ENCODE measurements at regions not wholly inside any gene's neighbourhood (a gene's known extent, or its start where the extent isn't known, plus 50 kb on each side); places are given as distances from the start of the nearest gene placed in this dataset.

DNA sequence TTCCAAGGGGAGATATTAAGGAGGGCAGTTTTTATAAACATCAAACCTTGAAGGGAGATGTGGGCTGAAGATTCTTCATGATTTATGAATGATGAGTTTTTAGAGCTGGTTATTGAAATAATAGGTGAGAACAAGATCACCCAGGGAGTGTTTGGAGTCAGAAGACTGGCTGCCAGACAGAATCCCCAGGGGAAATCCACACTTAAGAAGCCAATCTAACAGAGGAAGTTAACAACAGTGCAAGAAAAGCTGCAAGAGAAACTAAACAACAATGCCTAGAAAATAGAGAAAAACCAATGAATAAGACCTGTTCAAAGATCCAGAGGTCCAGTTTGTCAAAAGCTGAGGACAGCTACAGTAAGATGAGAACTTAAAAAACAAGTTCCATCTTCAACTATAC lies 167.9 kb upstream of the MAN1A1 start:
- H3K18ac ChIP-seq (ENCODE audit: extremely low read depth, low read length), result no peak overlapping the region
- no peak overlapping the region for H3K27ac ChIP-seq (ENCODE audit: low read depth, low read length)
- no peak overlapping the region for H4K91ac ChIP-seq (replicated peaks; ENCODE audit: insufficient read length, low read length)
- H2BK15ac ChIP-seq (ENCODE audit: low read length), result no peak overlapping the region
- H3K23ac ChIP-seq (ENCODE audit: insufficient read length), result no peak overlapping the region
- no peak overlapping the region for H4K5ac ChIP-seq (ENCODE audit: insufficient read length, low read depth, low read length)
- H3K9me3 ChIP-seq (ENCODE audit: insufficient read depth in 2 of 2, low read depth in 1 of 2, low read length in 1 of 2), result no peaks in the 10 kb centered on the region
- no peak overlapping the region for H3K4me2 ChIP-seq (ENCODE audit: insufficient read depth in 1 of 2, low read depth in 2 of 2, low read length in 2 of 2)
- H3K23me2 ChIP-seq (ENCODE audit: low read depth, low read length), result no peaks in the 10 kb centered on the region
- H2AK5ac ChIP-seq (ENCODE audit: low read depth, low read length), result no peak overlapping the region
- no peaks in the 10 kb centered on the region for H4K20me1 ChIP-seq (replicated peaks in 1 of 2; ENCODE audit: control insufficient read depth in 1 of 2, insufficient read depth in 2 of 2, low read length in 2 of 2)
- DNase-seq (ENCODE audit: low read depth in 1 of 2, low spot score in 2 of 2), result no peak
- no peaks in the 10 kb centered on the region for H3K27me3 ChIP-seq (replicated peaks in 1 of 4; ENCODE audit: control insufficient read depth in 3 of 4, extremely low read depth in 1 of 4, insufficient read depth in 3 of 4, low read length in 3 of 4)
- H2BK12ac ChIP-seq (ENCODE audit: low read depth, low read length), result no peak overlapping the region
- TF ChIP-seq RBBP5 (IDR thresholded peaks at IDR 0.05; ENCODE audit: borderline replicate concordance, low read depth, low read length) (no peak), PHF8 (conservative IDR thresholded peaks at IDR 0.05; ENCODE audit: low read depth, low read length) (no peak)
- POLR2A ChIA-PET (ENCODE audit: partially characterized antibody), result no interaction called here
- no peak overlapping the region for H2AFZ ChIP-seq (ENCODE audit: low read length)
- no peak overlapping the region for H2BK120ac ChIP-seq (replicated peaks; ENCODE audit: low read depth, low read length)
- no peak overlapping the region for H3K4ac ChIP-seq (replicated peaks; ENCODE audit: insufficient read length, low read depth, low read length)
- CTCF ChIA-PET (ENCODE audit: partially characterized antibody), result interaction anchor here (0.7 to 1.5 kb wide), 2 partner anchors 9 to 463 kb away, joined by 3 read pairs; no protein-coding TSS in a partner anchor
- no peak for FAIRE-seq
- no peak overlapping the region for H2BK5ac ChIP-seq (ENCODE audit: low read depth, low read length)
- no peaks in the 10 kb centered on the region for H3K79me1 ChIP-seq (ENCODE audit: low read depth, low read length)
- peaks cover 0 to 2% (median 0%) of the 10 kb centered on the region in 4 experiments; a peak in 1 of 7 replicates for H3K4me1 ChIP-seq (replicated peaks in 1 of 4; ENCODE audit: control insufficient read depth in 3 of 4, insufficient read depth in 4 of 4, low read length in 3 of 4)
- no peak overlapping the region for H4K8ac ChIP-seq (ENCODE audit: extremely low read depth, insufficient read depth, low read length)
- no peak overlapping the region for H2BK20ac ChIP-seq (ENCODE audit: low read length)
- H3K9ac ChIP-seq (replicated peaks in 1 of 4; ENCODE audit: extremely low read depth in 1 of 4, low read depth in 3 of 4, low read length in 3 of 4), result no peak overlapping the region
- no peaks in the 10 kb centered on the region for H3K79me2 ChIP-seq (ENCODE audit: control insufficient read depth in 1 of 2, insufficient read depth in 2 of 2, low read length in 2 of 2)
- no peak overlapping the region for H3K4me3 ChIP-seq (ENCODE audit: extremely low read depth in 1 of 4, insufficient read depth in 2 of 4, low read depth in 3 of 4, low read length in 4 of 4)
- no peak overlapping the region for H3K14ac ChIP-seq (ENCODE audit: insufficient read length)
- H3K56ac ChIP-seq (replicated peaks; ENCODE audit: insufficient read length, low read depth, low read length), result no peak overlapping the region
- no peaks in the 10 kb centered on the region for H3K36me3 ChIP-seq (ENCODE audit: control insufficient read depth in 2 of 4, insufficient read depth in 4 of 4, low read length in 3 of 4)
